Neural cell (in vitro differentiated cells): ENCODE measurements at regions not wholly inside any gene's neighbourhood (a gene's known extent, or its start where the extent isn't known, plus 50 kb on each side); places are given as distances from the start of the nearest gene placed in this dataset.

Experiments
- H2AFZ ChIP-seq: fragments of 200-600, 300-800 bp; sonication (generic), shearing (Covaris generic); 2 replicates; pipeline ENCODE4 v1.6.0; 2014; ENCODE audit warnings: low read depth, mild to moderate bottlenecking, antibody characterized with exemption, low read length, moderate library complexity
- H3F3A ChIP-seq: fragments of 200-600 bp; shearing (Covaris generic); 2 replicates; pipeline ENCODE4 v1.6.1; 2016; ENCODE audit warnings: mild to moderate bottlenecking, moderate library complexity, mixed read lengths, antibody characterized with exemption, low read length; ENCODE audit not compliant: insufficient read depth, poor library complexity, severe bottlenecking
- H3K27ac ChIP-seq: fragments of 200-600, 300-800 bp; sonication (generic), shearing (Covaris generic); 2 replicates; pipeline ENCODE4 v1.5.1; 2014; ENCODE audit warnings: mild to moderate bottlenecking, low read length, moderate library complexity
- H3K27me3 ChIP-seq: fragments of 300-800, 200-600 bp; sonication (generic), shearing (Covaris generic); 2 replicates; pipeline ENCODE4 v1.6.0; 2014; ENCODE audit warnings: mild to moderate bottlenecking, low read depth, low read length, moderate library complexity; ENCODE audit not compliant: insufficient read depth
- H3K36me3 ChIP-seq: fragments of 300-800, 200-600 bp; sonication (generic), shearing (Covaris generic); 2 replicates; pipeline ENCODE4 v1.5.1; 2014; ENCODE audit warnings: mild to moderate bottlenecking, antibody characterized with exemption, low read length, moderate library complexity; ENCODE audit not compliant: insufficient read depth
- H3K4me2 ChIP-seq: fragments of 300-800, 200-600 bp; sonication (generic), shearing (Covaris generic); 2 replicates; pipeline ENCODE4 v1.6.0; 2014; ENCODE audit warnings: mild to moderate bottlenecking, low read length
- H3K4me3 ChIP-seq: fragments of 300-800, 200-600 bp; sonication (generic), shearing (Covaris generic); 2 replicates; pipeline ENCODE4 v1.5.1; 2014; ENCODE audit warnings: mild to moderate bottlenecking, low read length, moderate library complexity
- H3K79me2 ChIP-seq: fragments of 200-600 bp; shearing (Covaris generic); replicated peaks from 2 replicates; pipeline ENCODE4 v1.6.0; 2014; ENCODE audit warnings: mild to moderate bottlenecking, low read length, moderate library complexity; ENCODE audit not compliant: insufficient read depth
- H3K9ac ChIP-seq: fragments of 300-800, 200-600 bp; sonication (generic), shearing (Covaris generic); 2 replicates; pipeline ENCODE4 v1.6.1; 2016; ENCODE audit warnings: mild to moderate bottlenecking, low read length, mixed read lengths
- H3K9me2 ChIP-seq: fragments of 200-600 bp; shearing (Covaris generic); 2 replicates; pipeline ENCODE4 v1.6.1; 2016; ENCODE audit warnings: mild to moderate bottlenecking, low read length, mixed read lengths; ENCODE audit not compliant: insufficient read depth
- H3K9me3 ChIP-seq: fragments of 200-600, 300-800 bp; sonication (generic), shearing (Covaris generic); 2 replicates; pipeline ENCODE4 v1.6.1; 2016; ENCODE audit warnings: mild to moderate bottlenecking, mixed run types, low read length, moderate library complexity, mixed read lengths
- H4K20me1 ChIP-seq: fragments of 200-600 bp; shearing (Covaris generic); 2 replicates; pipeline ENCODE4 v1.6.1; 2016; ENCODE audit warnings: mild to moderate bottlenecking, mixed run types; ENCODE audit not compliant: insufficient read depth
- EP300 ChIP-seq: fragments of 450-650 bp; conservative IDR thresholded peaks from 2 replicates; pipeline ENCODE4 v1.6.1; 2014; ENCODE audit warnings: antibody characterized with exemption, mild to moderate bottlenecking, moderate library complexity; ENCODE audit not compliant: poor library complexity, severe bottlenecking
- EZH2 ChIP-seq: fragments of 200-600, 300-800 bp; shearing (Covaris generic), sonication (generic); IDR thresholded peaks from 2 replicates; pipeline ENCODE4 v1.6.1; 2014; ENCODE audit warnings: antibody characterized with exemption, low read length, borderline replicate concordance, mild to moderate bottlenecking; ENCODE audit not compliant: insufficient read depth, poor library complexity, severe bottlenecking
- MXI1 ChIP-seq: fragments of 450-650 bp; conservative IDR thresholded peaks from 2 replicates; pipeline ENCODE4 v1.6.1; 2014; ENCODE audit warnings: antibody characterized with exemption, mild to moderate bottlenecking; ENCODE audit not compliant: poor library complexity, severe bottlenecking
- POLR2AphosphoS5 ChIP-seq: IDR thresholded peaks from 2 replicates; pipeline ENCODE4 v1.6.1; 2012
- RAD21 ChIP-seq: fragments of 450-650 bp; conservative IDR thresholded peaks from 2 replicates; pipeline ENCODE4 v1.6.1; 2014; ENCODE audit warnings: antibody characterized with exemption, mild to moderate bottlenecking, moderate library complexity
- SMC3 ChIP-seq: fragments of 450-650 bp; conservative IDR thresholded peaks from 2 replicates; pipeline ENCODE4 v1.6.1; 2014; ENCODE audit warnings: antibody characterized with exemption, mild to moderate bottlenecking, moderate library complexity; ENCODE audit not compliant: poor library complexity
- TAF1 ChIP-seq: IDR thresholded peaks from 2 replicates; pipeline ENCODE4 v1.6.1; 2012; ENCODE audit warnings: low read depth
- TF ChIP-seq, protein P1 (sequence below): fragments of 450-650 bp; IDR thresholded peaks from 2 replicates; pipeline ENCODE4 v1.5.1; 2014; ENCODE audit warnings: antibody characterized with exemption, mild to moderate bottlenecking, moderate library complexity; ENCODE audit not compliant: poor library complexity, severe bottlenecking
- TF ChIP-seq, protein P2 (sequence below): IDR thresholded peaks from 2 replicates; pipeline ENCODE4 v1.6.1; 2012; ENCODE audit warnings: borderline replicate concordance

DNA sequence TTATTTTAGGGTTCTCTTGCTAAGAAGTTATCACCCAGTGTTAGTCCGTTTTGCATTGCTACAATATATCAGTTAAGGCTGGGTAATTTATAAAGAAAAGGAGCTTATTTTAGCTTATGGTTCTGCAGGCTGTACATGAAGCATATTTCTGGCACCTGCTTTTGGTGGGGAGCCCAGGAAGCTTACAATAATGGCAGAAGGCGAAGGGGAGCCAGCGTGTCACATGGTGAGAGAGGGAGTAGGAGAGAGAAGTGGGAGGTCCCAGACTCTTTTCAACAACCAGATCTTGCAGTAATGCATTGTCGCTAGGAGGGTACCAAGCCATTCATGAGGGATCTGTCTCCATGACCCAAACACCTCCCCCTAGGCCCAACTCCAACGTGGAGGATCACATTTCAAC lies 688.8 kb upstream of the PIK3C3 start:
- H3K4me2 ChIP-seq: no peak overlapping the region
- no peaks in the 10 kb centered on the region for H3K9me2 ChIP-seq
- no peak overlapping the region for H3K27ac ChIP-seq
- H3K36me3 ChIP-seq: no peaks in the 10 kb centered on the region
- H3K27me3 ChIP-seq: no peaks in the 10 kb centered on the region
- TF ChIP-seq MXI1: no peak
- no peak for TF ChIP-seq RAD21
- TF ChIP-seq TAF1: no peak
- TF ChIP-seq, protein P1, sequence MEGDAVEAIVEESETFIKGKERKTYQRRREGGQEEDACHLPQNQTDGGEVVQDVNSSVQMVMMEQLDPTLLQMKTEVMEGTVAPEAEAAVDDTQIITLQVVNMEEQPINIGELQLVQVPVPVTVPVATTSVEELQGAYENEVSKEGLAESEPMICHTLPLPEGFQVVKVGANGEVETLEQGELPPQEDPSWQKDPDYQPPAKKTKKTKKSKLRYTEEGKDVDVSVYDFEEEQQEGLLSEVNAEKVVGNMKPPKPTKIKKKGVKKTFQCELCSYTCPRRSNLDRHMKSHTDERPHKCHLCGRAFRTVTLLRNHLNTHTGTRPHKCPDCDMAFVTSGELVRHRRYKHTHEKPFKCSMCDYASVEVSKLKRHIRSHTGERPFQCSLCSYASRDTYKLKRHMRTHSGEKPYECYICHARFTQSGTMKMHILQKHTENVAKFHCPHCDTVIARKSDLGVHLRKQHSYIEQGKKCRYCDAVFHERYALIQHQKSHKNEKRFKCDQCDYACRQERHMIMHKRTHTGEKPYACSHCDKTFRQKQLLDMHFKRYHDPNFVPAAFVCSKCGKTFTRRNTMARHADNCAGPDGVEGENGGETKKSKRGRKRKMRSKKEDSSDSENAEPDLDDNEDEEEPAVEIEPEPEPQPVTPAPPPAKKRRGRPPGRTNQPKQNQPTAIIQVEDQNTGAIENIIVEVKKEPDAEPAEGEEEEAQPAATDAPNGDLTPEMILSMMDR: no peak
- no peaks in the 10 kb centered on the region for H4K20me1 ChIP-seq
- no peaks in the 10 kb centered on the region for H3K79me2 ChIP-seq
- H3F3A ChIP-seq: no peaks in the 10 kb centered on the region
- H3K9ac ChIP-seq: no peak overlapping the region
- H2AFZ ChIP-seq: no peak overlapping the region
- no peaks in the 10 kb centered on the region for H3K9me3 ChIP-seq
- H3K4me3 ChIP-seq: no peak overlapping the region

DNA sequence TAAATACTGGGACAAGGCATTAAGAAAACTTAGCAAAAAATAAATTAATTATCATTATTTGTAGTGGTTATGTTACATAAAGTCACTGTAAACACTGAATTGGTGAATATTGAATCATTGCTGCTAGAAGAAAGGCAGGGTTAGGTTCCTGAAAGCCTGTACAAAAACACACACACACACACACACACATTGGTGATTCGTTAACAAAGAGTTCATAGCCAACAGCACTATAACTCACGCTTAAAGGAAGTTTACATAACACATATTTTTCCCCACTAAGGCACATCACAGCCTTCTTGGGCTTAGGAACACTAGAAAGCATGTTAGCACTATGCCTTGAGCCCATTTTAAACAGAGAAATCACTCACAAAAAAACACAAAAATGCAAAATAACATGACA lies 690.0 kb upstream of the PIK3C3 start:
- Histone ChIP-seq H2AFZ (no peak overlapping the region), H3K36me3 (no peaks in the 10 kb centered on the region), H3K79me2 (no peaks in the 10 kb centered on the region), H3K27me3 (no peaks in the 10 kb centered on the region), H3F3A (no peaks in the 10 kb centered on the region), H3K4me2 (no peak overlapping the region), H3K4me3 (no peak overlapping the region), H3K9ac (no peak overlapping the region), H3K9me3 (no peaks in the 10 kb centered on the region), H3K27ac (no peak overlapping the region), H3K9me2 (no peaks in the 10 kb centered on the region), H4K20me1 (no peaks in the 10 kb centered on the region)
- TF ChIP-seq POLR2AphosphoS5 (no peak), RAD21 (no peak), EP300 (no peak), EZH2 (no peak), TAF1 (no peak), MXI1 (no peak), SMC3 (no peak)
- TF ChIP-seq, protein P1: no peak
- TF ChIP-seq, protein P2, sequence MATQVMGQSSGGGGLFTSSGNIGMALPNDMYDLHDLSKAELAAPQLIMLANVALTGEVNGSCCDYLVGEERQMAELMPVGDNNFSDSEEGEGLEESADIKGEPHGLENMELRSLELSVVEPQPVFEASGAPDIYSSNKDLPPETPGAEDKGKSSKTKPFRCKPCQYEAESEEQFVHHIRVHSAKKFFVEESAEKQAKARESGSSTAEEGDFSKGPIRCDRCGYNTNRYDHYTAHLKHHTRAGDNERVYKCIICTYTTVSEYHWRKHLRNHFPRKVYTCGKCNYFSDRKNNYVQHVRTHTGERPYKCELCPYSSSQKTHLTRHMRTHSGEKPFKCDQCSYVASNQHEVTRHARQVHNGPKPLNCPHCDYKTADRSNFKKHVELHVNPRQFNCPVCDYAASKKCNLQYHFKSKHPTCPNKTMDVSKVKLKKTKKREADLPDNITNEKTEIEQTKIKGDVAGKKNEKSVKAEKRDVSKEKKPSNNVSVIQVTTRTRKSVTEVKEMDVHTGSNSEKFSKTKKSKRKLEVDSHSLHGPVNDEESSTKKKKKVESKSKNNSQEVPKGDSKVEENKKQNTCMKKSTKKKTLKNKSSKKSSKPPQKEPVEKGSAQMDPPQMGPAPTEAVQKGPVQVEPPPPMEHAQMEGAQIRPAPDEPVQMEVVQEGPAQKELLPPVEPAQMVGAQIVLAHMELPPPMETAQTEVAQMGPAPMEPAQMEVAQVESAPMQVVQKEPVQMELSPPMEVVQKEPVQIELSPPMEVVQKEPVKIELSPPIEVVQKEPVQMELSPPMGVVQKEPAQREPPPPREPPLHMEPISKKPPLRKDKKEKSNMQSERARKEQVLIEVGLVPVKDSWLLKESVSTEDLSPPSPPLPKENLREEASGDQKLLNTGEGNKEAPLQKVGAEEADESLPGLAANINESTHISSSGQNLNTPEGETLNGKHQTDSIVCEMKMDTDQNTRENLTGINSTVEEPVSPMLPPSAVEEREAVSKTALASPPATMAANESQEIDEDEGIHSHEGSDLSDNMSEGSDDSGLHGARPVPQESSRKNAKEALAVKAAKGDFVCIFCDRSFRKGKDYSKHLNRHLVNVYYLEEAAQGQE: no peak
